ENCODE measurements at regions not wholly inside any gene's neighbourhood (a gene's known extent, or its start where the extent isn't known, plus 50 kb on each side); places are given as distances from the start of the nearest gene placed in this dataset.

DNA sequence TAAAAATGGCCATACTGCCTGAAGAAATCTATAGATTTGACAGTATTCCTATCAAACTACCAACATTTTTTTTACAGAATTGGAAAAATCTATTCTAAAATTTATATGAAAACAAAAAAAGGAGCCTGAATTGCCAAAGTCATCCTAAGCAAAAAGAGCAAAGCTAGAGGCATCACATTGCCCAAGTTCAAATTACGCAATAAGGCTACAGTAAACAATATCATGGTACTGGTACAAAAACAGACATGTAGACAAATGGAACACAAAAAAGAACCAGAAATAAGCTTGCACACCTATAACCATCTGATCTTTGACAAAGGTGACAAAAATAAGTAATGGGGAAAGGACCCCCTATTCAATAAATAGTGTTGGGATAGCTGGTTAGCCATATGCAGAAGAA, 50.2 kb upstream of the THSD7B start:
- Mint-ChIP-seq H3K4me3 (ENCODE audit: unreplicated experiment) (no peak overlapping the region), H3K27ac (ENCODE audit: unreplicated experiment) (no peak overlapping the region), H3K9me3 (ENCODE audit: unreplicated experiment) (peaks cover 10% of the 10 kb centered on the region), H3K4me1 (ENCODE audit: unreplicated experiment) (no peaks in the 10 kb centered on the region), H3K27me3 (ENCODE audit: unreplicated experiment) (no peaks in the 10 kb centered on the region), H3K36me3 (ENCODE audit: unreplicated experiment) (no peaks in the 10 kb centered on the region)
- DNase-seq (ENCODE audit: extremely low spot score, unreplicated experiment), result no peak
- TF ChIP-seq, protein P1, sequence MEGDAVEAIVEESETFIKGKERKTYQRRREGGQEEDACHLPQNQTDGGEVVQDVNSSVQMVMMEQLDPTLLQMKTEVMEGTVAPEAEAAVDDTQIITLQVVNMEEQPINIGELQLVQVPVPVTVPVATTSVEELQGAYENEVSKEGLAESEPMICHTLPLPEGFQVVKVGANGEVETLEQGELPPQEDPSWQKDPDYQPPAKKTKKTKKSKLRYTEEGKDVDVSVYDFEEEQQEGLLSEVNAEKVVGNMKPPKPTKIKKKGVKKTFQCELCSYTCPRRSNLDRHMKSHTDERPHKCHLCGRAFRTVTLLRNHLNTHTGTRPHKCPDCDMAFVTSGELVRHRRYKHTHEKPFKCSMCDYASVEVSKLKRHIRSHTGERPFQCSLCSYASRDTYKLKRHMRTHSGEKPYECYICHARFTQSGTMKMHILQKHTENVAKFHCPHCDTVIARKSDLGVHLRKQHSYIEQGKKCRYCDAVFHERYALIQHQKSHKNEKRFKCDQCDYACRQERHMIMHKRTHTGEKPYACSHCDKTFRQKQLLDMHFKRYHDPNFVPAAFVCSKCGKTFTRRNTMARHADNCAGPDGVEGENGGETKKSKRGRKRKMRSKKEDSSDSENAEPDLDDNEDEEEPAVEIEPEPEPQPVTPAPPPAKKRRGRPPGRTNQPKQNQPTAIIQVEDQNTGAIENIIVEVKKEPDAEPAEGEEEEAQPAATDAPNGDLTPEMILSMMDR (IDR thresholded peaks at IDR 0.05), result no peak

DNA sequence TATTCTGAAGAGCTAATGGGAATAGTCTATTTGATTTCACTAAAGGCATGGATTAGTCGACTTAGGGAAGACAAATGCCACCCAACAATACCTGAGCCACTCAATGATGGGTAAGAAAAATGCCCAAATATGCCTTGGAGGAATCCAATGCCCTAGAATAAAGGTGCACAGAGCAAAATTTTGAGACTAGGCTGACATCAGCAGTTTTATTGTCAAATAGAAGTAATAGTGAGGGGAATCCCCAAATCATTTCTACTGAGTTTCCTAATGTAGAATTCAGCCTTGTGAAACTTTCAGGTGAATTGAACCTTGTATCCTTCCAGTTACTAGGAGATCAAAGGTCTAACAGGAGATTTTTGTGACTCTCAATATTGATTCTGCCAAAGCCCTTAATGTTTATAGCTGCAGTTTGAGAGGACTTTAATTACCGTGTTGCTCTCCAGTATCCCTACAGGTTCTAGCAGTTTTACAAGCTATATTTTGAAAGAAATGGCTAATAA, 50.8 kb upstream of the THSD7B start:
- H3K27me3 Mint-ChIP-seq (ENCODE audit: unreplicated experiment), result no peaks in the 10 kb centered on the region
- TF ChIP-seq, protein P1 (IDR thresholded peaks at IDR 0.05), result no peak
- peaks cover 15% of the 10 kb centered on the region for H3K9me3 Mint-ChIP-seq (ENCODE audit: unreplicated experiment)
- H3K36me3 Mint-ChIP-seq (ENCODE audit: unreplicated experiment), result no peaks in the 10 kb centered on the region
- no peak overlapping the region for H3K27ac Mint-ChIP-seq (ENCODE audit: unreplicated experiment)
- no peak for DNase-seq (ENCODE audit: extremely low spot score, unreplicated experiment)
- H3K4me3 Mint-ChIP-seq (ENCODE audit: unreplicated experiment), result no peak overlapping the region
- H3K4me1 Mint-ChIP-seq (ENCODE audit: unreplicated experiment), result no peaks in the 10 kb centered on the region

DNA sequence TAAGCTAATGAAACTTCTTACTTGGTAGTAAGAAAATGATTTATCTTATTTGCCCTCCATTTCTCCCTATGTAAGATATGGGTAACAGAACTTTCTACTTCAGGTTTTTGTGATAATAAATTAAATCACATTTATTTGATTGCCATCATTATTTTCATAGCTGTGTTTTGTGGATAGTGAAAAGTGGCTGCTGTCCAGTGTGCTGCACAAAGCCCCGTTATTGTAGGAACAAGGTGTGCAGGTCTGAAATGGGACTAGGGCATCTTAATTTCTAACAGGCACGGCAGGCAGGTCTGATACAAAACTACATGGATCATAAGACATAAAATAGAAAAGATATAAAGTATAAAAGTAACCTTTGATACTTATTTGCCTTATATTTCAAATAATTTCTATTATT, 51.6 kb upstream of the THSD7B start:
- TF ChIP-seq, protein P1 (IDR thresholded peaks at IDR 0.05), result no peak

DNA sequence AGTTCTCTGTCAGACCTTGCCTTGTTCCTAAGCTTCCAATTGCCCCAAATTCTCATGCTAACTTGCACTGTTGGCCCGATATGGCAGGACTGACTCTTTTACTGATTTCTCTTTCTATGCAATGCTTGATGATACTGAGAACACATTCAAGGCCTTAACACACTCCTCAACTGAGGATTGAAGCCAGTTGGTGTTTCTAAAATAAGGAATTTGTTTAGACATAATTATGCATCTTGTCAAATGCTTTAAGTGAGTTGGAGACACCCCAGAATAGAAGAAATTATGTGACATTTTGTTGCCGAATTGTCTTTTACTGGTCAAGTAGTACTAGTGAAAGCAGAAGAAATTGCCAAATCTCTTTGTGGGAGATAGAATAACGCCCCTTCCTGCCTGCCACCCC, 60.0 kb upstream of the THSD7B start:
- no peaks in the 10 kb centered on the region for H3K36me3 Mint-ChIP-seq (ENCODE audit: unreplicated experiment)
- H3K9me3 Mint-ChIP-seq (ENCODE audit: unreplicated experiment), result peaks cover 43% of the 10 kb centered on the region
- no peak overlapping the region for H3K4me3 Mint-ChIP-seq (ENCODE audit: unreplicated experiment)
- H3K27ac Mint-ChIP-seq (ENCODE audit: unreplicated experiment), result no peak overlapping the region
- no peaks in the 10 kb centered on the region for H3K27me3 Mint-ChIP-seq (ENCODE audit: unreplicated experiment)
- no peak for DNase-seq (ENCODE audit: extremely low spot score, unreplicated experiment)
- TF ChIP-seq, protein P1 (IDR thresholded peaks at IDR 0.05), result no peak
- H3K4me1 Mint-ChIP-seq (ENCODE audit: unreplicated experiment), result no peaks in the 10 kb centered on the region

More for the DNA sequence above, 51.6 kb upstream of the THSD7B start:
- Mint-ChIP-seq H3K4me1 (ENCODE audit: unreplicated experiment) (no peaks in the 10 kb centered on the region), H3K27me3 (ENCODE audit: unreplicated experiment) (no peaks in the 10 kb centered on the region), H3K9me3 (ENCODE audit: unreplicated experiment) (peaks cover 15% of the 10 kb centered on the region), H3K27ac (ENCODE audit: unreplicated experiment) (no peak overlapping the region), H3K36me3 (ENCODE audit: unreplicated experiment) (no peaks in the 10 kb centered on the region), H3K4me3 (ENCODE audit: unreplicated experiment) (no peak overlapping the region)
- no peak for DNase-seq (ENCODE audit: extremely low spot score, unreplicated experiment)

DNA sequence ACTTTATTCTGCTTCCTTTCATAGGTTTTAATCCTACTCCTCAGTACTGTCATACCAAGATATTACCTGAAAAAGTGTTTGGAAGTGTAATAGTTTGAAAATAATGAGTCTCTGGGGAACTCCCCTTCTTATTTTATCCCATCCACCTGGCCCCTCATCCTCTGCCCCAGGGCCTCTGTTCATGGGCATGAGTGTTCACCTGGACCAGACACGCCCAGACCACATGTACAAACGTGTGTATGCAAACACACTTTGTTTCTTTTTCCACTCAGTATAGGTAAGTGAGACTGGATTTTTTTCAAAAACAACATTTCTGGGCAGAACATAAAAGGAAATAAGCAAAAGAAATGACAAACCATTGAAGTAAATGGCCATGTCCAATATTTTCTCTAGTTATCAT, 62.1 kb upstream of the THSD7B start:
- no peak for DNase-seq (ENCODE audit: extremely low spot score, unreplicated experiment)
- Mint-ChIP-seq H3K27me3 (ENCODE audit: unreplicated experiment) (no peaks in the 10 kb centered on the region), H3K27ac (ENCODE audit: unreplicated experiment) (no peak overlapping the region), H3K4me1 (ENCODE audit: unreplicated experiment) (no peaks in the 10 kb centered on the region), H3K4me3 (ENCODE audit: unreplicated experiment) (no peak overlapping the region), H3K9me3 (ENCODE audit: unreplicated experiment) (peaks cover 50% of the 10 kb centered on the region), H3K36me3 (ENCODE audit: unreplicated experiment) (no peaks in the 10 kb centered on the region)
- TF ChIP-seq, protein P1 (IDR thresholded peaks at IDR 0.05), result no peak
